Vagina (tissue), 2 donors: ENCODE measurements at regions not wholly inside any gene's neighbourhood (a gene's known extent, or its start where the extent isn't known, plus 50 kb on each side); places are given as distances from the start of the nearest gene placed in this dataset.

ENCODE experiments used
- CTCF ChIP-seq, 3 experiments: fragments of 450-650 bp in 2 of 3; fragments of 200-600 bp in 1 of 3; sonication (generic) in 1 of 3; IDR thresholded peaks; one replicate each; pipeline ENCODE4 v1.5.1; 2017 to 2019; ENCODE audit warnings: antibody characterized with exemption in 3 of 3, mild to moderate bottlenecking in 2 of 3, moderate library complexity in 2 of 3
- POLR2A ChIP-seq, 2 donors: fragments of 450-650 bp; IDR thresholded peaks; one replicate each; pipeline ENCODE4 v1.6.1; 2017; ENCODE audit warnings: antibody characterized with exemption in 2 of 2, mild to moderate bottlenecking in 2 of 2, moderate library complexity in 2 of 2

DNA sequence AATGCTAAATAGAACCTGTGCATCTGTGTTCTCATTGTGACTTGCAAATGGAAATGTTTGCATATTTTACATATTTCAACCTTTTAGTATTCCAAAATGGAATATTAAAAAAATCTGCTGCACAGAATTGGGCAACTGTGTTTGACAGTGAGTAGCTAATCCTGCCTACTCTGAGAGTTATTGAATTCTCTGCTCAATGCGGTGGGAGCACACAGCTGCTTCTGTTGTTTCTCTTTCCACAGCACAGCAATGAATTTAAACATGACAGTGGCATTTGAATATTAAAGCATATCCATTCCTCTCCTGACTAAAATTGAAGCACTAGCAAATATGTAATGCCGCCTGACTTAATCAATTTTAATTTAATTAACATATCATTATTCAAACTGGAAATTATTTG is 366.6 kb downstream of the GASK1B start:
- no peak for TF ChIP-seq POLR2A (IDR thresholded peaks at IDR 0.05)
- TF ChIP-seq CTCF (IDR thresholded peaks at IDR 0.05) = no peak
